Effector memory CD4-positive, alpha-beta T cell (primary cell): ENCODE measurements at regions not wholly inside any gene's neighbourhood (a gene's known extent, or its start where the extent isn't known, plus 50 kb on each side); places are given as distances from the start of the nearest gene placed in this dataset.

Source experiments
- DNase-seq, 3 donors: peaks; one replicate each; pipeline ENCODE4 v3.0.0-alpha.2; 2020
- H3K27ac ChIP-seq: 2 replicates; pipeline ENCODE4 v1.7.0; 2013; ENCODE audit warnings: mild to moderate bottlenecking, low read length, moderate library complexity; ENCODE audit not compliant: insufficient read depth, poor library complexity, severe bottlenecking
- H3K27me3 ChIP-seq: replicated peaks from 2 replicates; pipeline ENCODE4 v1.7.0; 2013; ENCODE audit warnings: mild to moderate bottlenecking, low read length; ENCODE audit not compliant: insufficient read depth, control insufficient read depth, poor library complexity, severe bottlenecking
- H3K36me3 ChIP-seq: 2 replicates; pipeline ENCODE4 v1.7.0; 2013; ENCODE audit warnings: mild to moderate bottlenecking, low read length, moderate library complexity; ENCODE audit not compliant: control insufficient read depth, insufficient read depth
- H3K4me1 ChIP-seq: 2 replicates; pipeline ENCODE4 v1.7.0; 2013; ENCODE audit warnings: low read length, mild to moderate bottlenecking; ENCODE audit not compliant: control insufficient read depth, insufficient read depth, poor library complexity, severe bottlenecking
- H3K4me3 ChIP-seq: 2 replicates; pipeline ENCODE4 v1.7.0; 2013; ENCODE audit warnings: low read length, low read depth, mild to moderate bottlenecking; ENCODE audit not compliant: insufficient read depth, poor library complexity, severe bottlenecking
- H3K9me3 ChIP-seq: 2 replicates; pipeline ENCODE4 v1.7.0; 2013; ENCODE audit warnings: mild to moderate bottlenecking, low read length, moderate library complexity; ENCODE audit not compliant: control insufficient read depth

- H3K4me1 ChIP-seq = no peaks in the 10 kb centered on the region
- no peak overlapping the region for H3K27ac ChIP-seq
- DNase-seq = no peak
- H3K9me3 ChIP-seq = no peaks in the 10 kb centered on the region
- H3K36me3 ChIP-seq = no peaks in the 10 kb centered on the region
- no peaks in the 10 kb centered on the region for H3K27me3 ChIP-seq
- H3K4me3 ChIP-seq = no peak overlapping the region
These were observed 468.1 kb downstream of the FGF9 start for GRCh38 chr13:22138947-22139346.

DNA sequence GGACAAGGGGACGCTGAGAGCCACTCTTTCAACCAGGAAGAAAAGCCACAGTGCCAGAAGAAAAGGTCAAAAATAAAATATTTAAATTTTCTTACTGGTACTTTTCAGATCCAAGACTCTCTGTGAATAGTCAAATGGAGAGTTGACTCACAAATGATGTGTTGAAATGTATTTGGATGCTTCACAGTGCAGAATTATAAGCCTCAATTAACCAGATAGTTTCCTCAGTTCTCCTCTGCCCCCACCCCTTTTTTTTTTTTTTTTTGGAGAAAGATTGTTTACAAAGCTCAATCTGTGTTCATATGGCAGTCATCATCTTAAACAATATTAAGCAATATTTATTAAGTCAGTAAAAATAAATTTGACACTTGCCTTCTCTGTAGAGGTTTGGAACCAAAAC lies 470.8 kb downstream of the FGF9 start:
- Histone ChIP-seq H3K27ac (no peak overlapping the region), H3K36me3 (no peaks in the 10 kb centered on the region), H3K9me3 (no peaks in the 10 kb centered on the region), H3K4me1 (no peaks in the 10 kb centered on the region), H3K27me3 (no peaks in the 10 kb centered on the region), H3K4me3 (no peak overlapping the region)
- DNase-seq = no peak

- no peaks in the 10 kb centered on the region for H3K4me1 ChIP-seq
- no peaks in the 10 kb centered on the region for H3K9me3 ChIP-seq
- no peaks in the 10 kb centered on the region for H3K27me3 ChIP-seq
- no peak overlapping the region for H3K27ac ChIP-seq
- H3K4me3 ChIP-seq = no peak overlapping the region
- DNase-seq = no peak
- H3K36me3 ChIP-seq = no peaks in the 10 kb centered on the region
These were observed 472.8 kb downstream of the FGF9 start for GRCh38 chr13:22143671-22144070.

DNA sequence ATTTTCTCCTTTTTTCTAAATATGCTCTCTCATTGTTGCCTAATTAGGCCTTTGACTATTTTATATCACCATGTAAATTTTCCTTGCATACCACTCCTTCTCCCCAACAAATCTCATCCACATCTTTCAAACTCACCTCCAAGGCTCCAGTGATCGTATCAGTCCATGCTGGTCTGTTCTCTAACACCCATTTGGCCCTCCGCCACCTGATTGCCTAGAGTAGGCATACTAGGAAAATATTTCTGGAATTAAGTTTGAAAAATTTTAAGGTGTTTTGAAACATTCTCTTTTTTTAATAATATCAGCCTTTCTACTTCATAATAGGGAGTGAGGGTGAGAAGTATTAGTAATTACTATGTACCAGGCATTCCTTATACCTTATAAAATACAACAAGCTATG lies 473.9 kb downstream of the FGF9 start:
- no peaks in the 10 kb centered on the region for H3K4me1 ChIP-seq
- H3K9me3 ChIP-seq = no peaks in the 10 kb centered on the region
- H3K4me3 ChIP-seq = no peak overlapping the region

GRCh38 chr13:22148187-22148586 lies 477.3 kb downstream of the FGF9 start:
- Histone ChIP-seq H3K4me3 (no peak overlapping the region), H3K9me3 (no peaks in the 10 kb centered on the region), H3K27me3 (no peaks in the 10 kb centered on the region), H3K27ac (no peak overlapping the region), H3K36me3 (no peaks in the 10 kb centered on the region), H3K4me1 (no peaks in the 10 kb centered on the region)
- DNase-seq = no peak

More for the DNA sequence above, 473.9 kb downstream of the FGF9 start:
- H3K27me3 ChIP-seq = no peaks in the 10 kb centered on the region
- no peak overlapping the region for H3K27ac ChIP-seq
- no peaks in the 10 kb centered on the region for H3K36me3 ChIP-seq
- no peak for DNase-seq

- no peak overlapping the region for H3K4me3 ChIP-seq
- H3K36me3 ChIP-seq = no peaks in the 10 kb centered on the region
- no peaks in the 10 kb centered on the region for H3K4me1 ChIP-seq
- no peak overlapping the region for H3K27ac ChIP-seq
- DNase-seq = no peak
- H3K9me3 ChIP-seq = no peaks in the 10 kb centered on the region
- H3K27me3 ChIP-seq = no peaks in the 10 kb centered on the region
These were observed 481.9 kb downstream of the FGF9 start for GRCh38 chr13:22152751-22153150.

DNA sequence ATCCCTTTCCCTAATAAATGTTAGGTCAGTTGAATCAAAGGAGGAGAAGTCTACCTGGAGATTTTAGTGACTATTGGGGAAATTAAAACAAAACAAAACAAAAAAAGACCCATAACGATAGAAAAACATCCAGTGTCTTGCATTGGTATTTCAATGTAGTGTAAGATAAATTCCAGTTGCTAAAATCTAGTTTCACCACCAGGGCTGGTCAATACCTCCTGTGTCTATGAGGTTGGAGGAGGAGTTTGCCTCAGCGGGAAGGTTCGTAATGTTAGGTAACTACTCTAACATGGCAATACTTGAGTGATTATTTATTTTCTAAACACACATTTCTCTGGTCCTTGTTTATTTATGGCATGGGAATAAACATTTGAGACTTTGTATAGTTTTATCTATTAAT lies 483.2 kb downstream of the FGF9 start:
- H3K9me3 ChIP-seq = no peaks in the 10 kb centered on the region
- H3K4me1 ChIP-seq = no peaks in the 10 kb centered on the region
- H3K27ac ChIP-seq = no peak overlapping the region
- no peaks in the 10 kb centered on the region for H3K27me3 ChIP-seq
- H3K36me3 ChIP-seq = no peaks in the 10 kb centered on the region
- H3K4me3 ChIP-seq = no peak overlapping the region
- DNase-seq = no peak

DNA sequence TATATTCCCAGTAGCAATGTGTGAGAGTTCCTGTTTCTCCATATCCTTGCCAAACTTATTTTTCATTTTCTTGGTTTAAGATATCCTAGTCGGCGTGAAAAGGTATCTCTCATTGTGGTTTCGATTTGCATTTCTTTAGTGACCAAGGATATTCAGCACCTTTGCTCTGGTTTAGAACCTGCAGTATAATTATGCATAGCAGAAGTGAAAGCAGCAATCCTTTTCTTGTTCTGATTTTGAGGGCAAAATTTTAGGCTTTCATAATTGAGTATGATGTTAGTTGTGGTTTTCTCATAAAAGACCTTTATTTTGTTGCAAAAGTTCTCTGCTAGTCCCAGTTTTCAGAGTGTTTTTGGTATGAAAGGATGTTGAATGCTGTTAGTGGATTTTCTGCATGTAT lies 491.0 kb downstream of the FGF9 start:
- H3K36me3 ChIP-seq = no peaks in the 10 kb centered on the region
- DNase-seq = no peak
- H3K9me3 ChIP-seq = no peaks in the 10 kb centered on the region
- H3K27me3 ChIP-seq = no peaks in the 10 kb centered on the region
- H3K4me1 ChIP-seq = peaks cover 4% of the 10 kb centered on the region
- H3K27ac ChIP-seq = no peak overlapping the region
- H3K4me3 ChIP-seq = no peak overlapping the region

GRCh38 chr13:22162889-22163288 lies 492.0 kb downstream of the FGF9 start:
- peak overlapping the region; percentile 21 for H3K4me3 ChIP-seq
- no peaks in the 10 kb centered on the region for H3K27me3 ChIP-seq
- no peak overlapping the region for H3K27ac ChIP-seq
- no peak for DNase-seq
- H3K9me3 ChIP-seq = no peaks in the 10 kb centered on the region
- no peaks in the 10 kb centered on the region for H3K36me3 ChIP-seq
- peaks cover 4% of the 10 kb centered on the region for H3K4me1 ChIP-seq

GRCh38 chr13:22168437-22169190 lies 497.7 kb downstream of the FGF9 start:
- H3K4me3 ChIP-seq = no peak overlapping the region
- H3K4me1 ChIP-seq = no peaks in the 10 kb centered on the region

More at GRCh38 chr13:22168437-22169190, 497.7 kb downstream of the FGF9 start:
- no peak for DNase-seq
- no peaks in the 10 kb centered on the region for H3K36me3 ChIP-seq
- no peaks in the 10 kb centered on the region for H3K27me3 ChIP-seq
- H3K27ac ChIP-seq = no peak overlapping the region
- no peaks in the 10 kb centered on the region for H3K9me3 ChIP-seq
